A673 (cell line): ENCODE measurements at regions not wholly inside any gene's neighbourhood (a gene's known extent, or its start where the extent isn't known, plus 50 kb on each side); places are given as distances from the start of the nearest gene placed in this dataset.

ENCODE experiments used
- CTCF ChIP-seq: fragments of 300-800, 200-600 bp; sonication (generic); conservative IDR thresholded peaks from 2 replicates; pipeline ENCODE4 v1.5.1; 2017; ENCODE audit warnings: low read depth, mild to moderate bottlenecking, antibody characterized with exemption, low read length, moderate library complexity, mixed read lengths
- EZH2 ChIP-seq: fragments of 200-600 bp; sonication (generic); IDR thresholded peaks from 2 replicates; pipeline ENCODE4 v1.6.1; 2017; ENCODE audit warnings: borderline replicate concordance, low read depth, mild to moderate bottlenecking, mixed read lengths, antibody characterized with exemption, low read length; ENCODE audit not compliant: poor library complexity, severe bottlenecking

GRCh38 chr5:30405821-30406220 is 787.7 kb upstream of the CDH6 start:
- TF ChIP-seq CTCF, result no peak
- no peak for TF ChIP-seq EZH2
